ENCODE measurements at regions not wholly inside any gene's neighbourhood (a gene's known extent, or its start where the extent isn't known, plus 50 kb on each side); places are given as distances from the start of the nearest gene placed in this dataset.

GRCh38 chr15:47203993-47204392 lies 513.3 kb upstream of the SEMA6D start:
- TF ChIP-seq CTCF (conservative IDR thresholded peaks at IDR 0.05; ENCODE audit: low read length) (no peak), EZH2phosphoT487 (IDR thresholded peaks at IDR 0.05; ENCODE audit: borderline replicate concordance, low read depth, low read length) (no peak)

All from OCI-LY7 (cell line).